Ishikawa (cell line): ENCODE measurements at regions not wholly inside any gene's neighbourhood (a gene's known extent, or its start where the extent isn't known, plus 50 kb on each side); places are given as distances from the start of the nearest gene placed in this dataset.

Experiments
- FOXM1 ChIP-seq: IDR thresholded peaks from 2 replicates; pipeline ENCODE4 v1.6.1; 2012; ENCODE audit warnings: low read depth, borderline replicate concordance
- RAD21 ChIP-seq: IDR thresholded peaks from 2 replicates; pipeline ENCODE4 v1.6.1; 2012; ENCODE audit warnings: low read depth
- YY1 ChIP-seq: IDR thresholded peaks from 2 replicates; pipeline ENCODE4 v1.6.1; 2012; ENCODE audit warnings: low read depth
- ZBTB7A ChIP-seq: IDR thresholded peaks from 2 replicates; pipeline ENCODE4 v1.6.1; 2012; ENCODE audit warnings: low read depth
- TF ChIP-seq, protein P1 (sequence below): IDR thresholded peaks from 2 replicates; pipeline ENCODE4 v1.6.1; 2012

DNA sequence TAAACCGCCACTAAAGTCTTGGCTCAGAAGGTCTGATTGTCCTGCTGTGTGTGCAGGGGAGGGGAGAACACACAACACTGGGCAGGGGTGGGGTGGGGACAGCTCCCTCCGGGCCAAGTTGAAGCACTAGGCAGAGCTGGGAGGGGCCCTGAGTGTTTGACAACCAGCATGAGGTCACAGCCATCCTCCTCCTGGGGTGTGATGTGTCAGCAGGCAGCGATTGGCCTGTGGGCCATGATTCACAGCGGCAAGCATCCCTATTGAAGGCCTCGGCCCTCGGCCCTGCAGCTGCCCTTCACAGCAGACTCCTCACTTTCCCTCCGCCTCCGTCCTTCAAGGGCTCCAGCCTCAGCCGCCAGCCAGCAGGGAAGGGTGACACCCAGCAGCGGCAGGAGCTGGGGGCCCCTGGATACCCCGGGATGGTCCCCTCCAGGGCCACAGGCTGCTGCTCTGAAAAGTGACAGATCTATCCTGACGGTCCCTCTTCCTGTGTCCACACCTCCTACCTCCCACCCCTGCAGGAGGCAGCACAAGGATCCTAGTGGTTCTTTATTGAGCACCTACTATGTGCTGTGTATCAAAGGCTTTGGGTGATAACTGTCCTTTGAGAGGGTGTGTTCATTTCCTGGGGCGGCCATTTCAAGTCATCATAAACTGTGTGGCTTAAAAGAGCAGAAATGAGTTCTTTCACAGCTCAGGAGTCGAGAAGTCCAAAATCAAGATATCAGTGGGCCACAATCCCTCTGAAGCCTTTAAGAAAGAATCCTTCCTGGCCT is 66.0 kb upstream of the SLC25A33 start:
- TF ChIP-seq, protein P1, sequence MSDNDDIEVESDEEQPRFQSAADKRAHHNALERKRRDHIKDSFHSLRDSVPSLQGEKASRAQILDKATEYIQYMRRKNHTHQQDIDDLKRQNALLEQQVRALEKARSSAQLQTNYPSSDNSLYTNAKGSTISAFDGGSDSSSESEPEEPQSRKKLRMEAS: no peak; the same call in 1 of the 2 replicates
- TF ChIP-seq RAD21 (no peak), FOXM1 (no peak), ZBTB7A (no peak), YY1 (no peak)
